HG03095 (cell line): ENCODE measurements at regions not wholly inside any gene's neighbourhood (a gene's known extent, or its start where the extent isn't known, plus 50 kb on each side); places are given as distances from the start of the nearest gene placed in this dataset.
"Not testable (repeated sequence)": the region's sequence is repeated elsewhere in the genome, so short reads cannot be mapped to it uniquely, and the experiment has no call there.

ENCODE experiments used
- ATAC-seq: cut with Tn5 transposase; IDR thresholded peaks from one replicate; pipeline ENCODE4 v1.9.1; 2021; ENCODE audit warnings: moderate library complexity; ENCODE audit not compliant: unreplicated experiment

GRCh38 chr3:10109-10996 is 186.2 kb upstream of the CHL1 start:
- ATAC-seq = not testable (repeated sequence)

GRCh38 chr3:11734-12133 is 184.8 kb upstream of the CHL1 start:
- no peak for ATAC-seq

GRCh38 chr3:14652-15051 is 181.9 kb upstream of the CHL1 start:
- no peak for ATAC-seq

- no peak for ATAC-seq
These were observed 180.2 kb upstream of the CHL1 start for GRCh38 chr3:16366-16765.

- no peak for ATAC-seq
These were observed 176.1 kb upstream of the CHL1 start for GRCh38 chr3:20421-20820.

GRCh38 chr3:24006-24405 is 172.6 kb upstream of the CHL1 start:
- no peak for ATAC-seq

GRCh38 chr3:25056-25455 is 171.5 kb upstream of the CHL1 start:
- no peak for ATAC-seq

GRCh38 chr3:35985-36384 is 160.6 kb upstream of the CHL1 start:
- not testable (repeated sequence) for ATAC-seq

- not testable (repeated sequence) for ATAC-seq
These were observed 153.5 kb upstream of the CHL1 start for GRCh38 chr3:42871-43744.

GRCh38 chr3:44028-44676 is 152.4 kb upstream of the CHL1 start:
- ATAC-seq = no peak

- not testable (repeated sequence) for ATAC-seq
These were observed 151.6 kb upstream of the CHL1 start for GRCh38 chr3:44941-45340.

GRCh38 chr3:46576-46975 is 150.0 kb upstream of the CHL1 start:
- ATAC-seq = no peak

GRCh38 chr3:53441-53840 is 143.1 kb upstream of the CHL1 start:
- ATAC-seq = not testable (repeated sequence)

GRCh38 chr3:54240-54639 is 142.3 kb upstream of the CHL1 start:
- no peak for ATAC-seq

GRCh38 chr3:56672-57071 is 139.9 kb upstream of the CHL1 start:
- ATAC-seq = no peak

GRCh38 chr3:59854-60253 is 136.7 kb upstream of the CHL1 start:
- ATAC-seq = no peak

- no peak for ATAC-seq
These were observed 133.3 kb upstream of the CHL1 start for GRCh38 chr3:63095-63765.

GRCh38 chr3:69690-70089 is 126.9 kb upstream of the CHL1 start:
- ATAC-seq = no peak

GRCh38 chr3:72776-73175 is 123.8 kb upstream of the CHL1 start:
- ATAC-seq = no peak

- no peak for ATAC-seq
These were observed 123.3 kb upstream of the CHL1 start for GRCh38 chr3:73271-73670.

GRCh38 chr3:74676-75243 is 121.8 kb upstream of the CHL1 start:
- ATAC-seq = no peak
